RWPE1 (cell line): ENCODE measurements at regions not wholly inside any gene's neighbourhood (a gene's known extent, or its start where the extent isn't known, plus 50 kb on each side); places are given as distances from the start of the nearest gene placed in this dataset.

Experiments
- CTCF ChIA-PET: fragments of 350-600 bp; sonication (Branson Sonifier 250); formaldehyde crosslinking; extraction: SDS; loops from one replicate; lab custom pipeline; 2021; lab: Yijun Ruan, JAX
- POLR2A ChIA-PET: fragments of 400-600 bp; formaldehyde crosslinking; extraction: SDS; loops from one replicate; lab custom pipeline; 2020; ENCODE audit warnings: antibody characterized with exemption; ENCODE audit not compliant: low non-redundant PET; lab: Yijun Ruan, JAX
- DNase-seq: peaks from one replicate; pipeline ENCODE4 v3.0.0; 2012; ENCODE audit warnings: low spot score
- H3K27ac ChIP-seq: fragments of 450-650 bp; 2 replicates; pipeline ENCODE4 v1.5.1; 2017
- CTCF ChIP-seq: fragments of 450-650 bp; conservative IDR thresholded peaks from 2 replicates; pipeline ENCODE4 v1.5.1; 2017; ENCODE audit warnings: low read depth, mild to moderate bottlenecking

GRCh38 chr11:38819981-38820380, 2221.9 kb upstream of the RAG2 start:
- ChIA-PET CTCF (no interaction called here), POLR2A (no interaction called here)
- H3K27ac ChIP-seq, result no peak overlapping the region
- no peak for TF ChIP-seq CTCF
- DNase-seq, result no peak

DNA sequence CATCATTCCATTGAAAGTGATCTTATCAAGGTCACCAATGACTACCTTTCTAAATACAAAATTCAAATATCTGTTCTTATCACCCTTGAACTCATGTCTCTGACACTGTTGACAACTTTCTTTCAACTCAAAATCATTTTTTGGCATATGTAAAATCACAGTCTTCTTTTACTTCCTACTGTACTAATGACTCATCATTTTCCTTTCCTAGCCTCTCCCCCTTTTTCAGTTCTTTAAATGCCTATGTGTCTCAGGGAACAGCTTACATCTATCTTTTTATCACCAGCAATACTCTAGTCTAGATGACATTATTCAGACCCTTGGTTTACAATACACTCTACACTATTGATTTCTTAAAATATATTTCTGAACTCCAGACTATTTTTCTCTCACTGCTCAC, 2220.7 kb upstream of the RAG2 start:
- CTCF ChIA-PET, result interaction anchor here (0.6 kb wide), 1 partner anchor 1252 kb away, joined by 3 read pairs; no protein-coding TSS in a partner anchor
- TF ChIP-seq CTCF, result no peak
- no peak overlapping the region for H3K27ac ChIP-seq
- no peak for DNase-seq
- POLR2A ChIA-PET, result no interaction called here

DNA sequence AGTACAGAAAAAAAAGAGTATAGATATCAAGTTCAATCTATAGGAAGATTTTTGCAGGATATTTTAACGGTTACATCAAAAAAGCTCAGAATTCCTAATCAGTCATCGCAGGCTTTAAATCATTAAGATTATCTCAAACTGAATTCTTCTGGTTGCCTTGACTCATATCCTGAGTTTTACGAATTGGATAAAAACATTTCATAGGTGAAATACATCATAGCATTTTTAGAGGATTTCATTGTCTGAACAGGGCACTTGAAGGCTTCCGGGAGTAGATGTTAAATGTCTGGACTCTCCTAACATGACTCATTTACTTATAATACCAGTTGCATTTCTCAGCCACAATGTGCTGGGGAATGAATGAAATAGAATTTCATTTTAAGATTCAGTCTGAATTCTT, 2216.6 kb upstream of the RAG2 start:
- TF ChIP-seq CTCF, result no peak
- ChIA-PET POLR2A (no interaction called here), CTCF (no interaction called here)
- peak; percentile 76 for DNase-seq
- H3K27ac ChIP-seq, result no peak overlapping the region

- ChIA-PET POLR2A (no interaction called here), CTCF (interaction anchor here (0.5 to 0.7 kb wide), 2 partner anchors 27 to 478 kb away, joined by 3 to 4 read pairs; no protein-coding TSS in a partner anchor)
- no peak overlapping the region for H3K27ac ChIP-seq
- DNase-seq, result no peak
- TF ChIP-seq CTCF, result no peak
These were observed 2211.5 kb upstream of the RAG2 start for GRCh38 chr11:38809521-38809920.

GRCh38 chr11:38796281-38796680, 2198.2 kb upstream of the RAG2 start:
- TF ChIP-seq CTCF, result no peak
- no peak overlapping the region for H3K27ac ChIP-seq
- no peak for DNase-seq
- ChIA-PET POLR2A (no interaction called here), CTCF (no interaction called here)

DNA sequence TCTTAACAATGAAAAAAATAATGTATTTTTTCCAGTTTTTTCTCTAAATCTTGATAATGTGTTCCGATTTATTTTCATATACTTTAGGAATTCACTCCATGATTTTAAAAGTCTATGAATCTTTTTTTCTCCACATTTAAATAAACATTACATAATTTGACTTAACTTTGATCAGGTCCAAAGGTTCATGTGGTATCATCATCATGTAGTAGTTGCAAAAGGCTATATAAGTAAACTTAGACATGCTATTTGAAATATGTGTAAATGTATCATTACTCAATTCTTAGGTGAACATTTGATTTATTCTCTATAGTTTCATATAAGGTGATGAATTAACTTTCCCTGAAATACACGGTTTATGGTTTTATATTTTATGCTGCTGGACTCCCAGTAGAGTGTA, 2197.0 kb upstream of the RAG2 start:
- POLR2A ChIA-PET, result no interaction called here
- TF ChIP-seq CTCF, result no peak
- no peak overlapping the region for H3K27ac ChIP-seq
- CTCF ChIA-PET, result no interaction called here
- no peak for DNase-seq
